SK-N-SH (cell line): ENCODE measurements at regions not wholly inside any gene's neighbourhood (a gene's known extent, or its start where the extent isn't known, plus 50 kb on each side); places are given as distances from the start of the nearest gene placed in this dataset.

Source experiments
- CTCF ChIP-seq: fragments of 200-600 bp; sonication (generic); IDR thresholded peaks from 2 replicates; pipeline ENCODE4 v1.6.1; 2017; ENCODE audit warnings: antibody characterized with exemption, mild to moderate bottlenecking, moderate library complexity
- ELF1 ChIP-seq: IDR thresholded peaks from 2 replicates; pipeline ENCODE4 v1.4.0; 2012
- EP300 ChIP-seq, 2 experiments: IDR thresholded peaks; 2 replicates each; pipeline versions ENCODE4 v1.4.0 to v1.6.1; 2012; ENCODE audit warnings: borderline replicate concordance in 1 of 2, low read depth in 1 of 2, low read length in 1 of 2
- FOXM1 ChIP-seq: IDR thresholded peaks from 2 replicates; pipeline ENCODE4 v1.4.0; 2012; ENCODE audit warnings: low read depth, mild to moderate bottlenecking
- GABPA ChIP-seq: IDR thresholded peaks from 2 replicates; pipeline ENCODE4 v1.4.0; 2012; ENCODE audit warnings: low read depth, mild to moderate bottlenecking
- RXRA ChIP-seq: IDR thresholded peaks from 2 replicates; pipeline ENCODE4 v1.4.0; 2012; ENCODE audit warnings: low read depth, mild to moderate bottlenecking, borderline replicate concordance
- TF ChIP-seq, protein P1 (sequence below): IDR thresholded peaks from 2 replicates; pipeline ENCODE4 v1.6.1; 2012; ENCODE audit warnings: mild to moderate bottlenecking, low read depth, low read length, moderate library complexity

GRCh38 chr4:180900781-180901180 lies 1342.4 kb upstream of the TENM3 start:
- no peak for TF ChIP-seq ELF1
- no peak for TF ChIP-seq EP300 (IDR thresholded peaks at IDR 0.05; ENCODE audit: borderline replicate concordance in 1 of 2, low read depth in 1 of 2, low read length in 1 of 2)
- TF ChIP-seq, protein P1, sequence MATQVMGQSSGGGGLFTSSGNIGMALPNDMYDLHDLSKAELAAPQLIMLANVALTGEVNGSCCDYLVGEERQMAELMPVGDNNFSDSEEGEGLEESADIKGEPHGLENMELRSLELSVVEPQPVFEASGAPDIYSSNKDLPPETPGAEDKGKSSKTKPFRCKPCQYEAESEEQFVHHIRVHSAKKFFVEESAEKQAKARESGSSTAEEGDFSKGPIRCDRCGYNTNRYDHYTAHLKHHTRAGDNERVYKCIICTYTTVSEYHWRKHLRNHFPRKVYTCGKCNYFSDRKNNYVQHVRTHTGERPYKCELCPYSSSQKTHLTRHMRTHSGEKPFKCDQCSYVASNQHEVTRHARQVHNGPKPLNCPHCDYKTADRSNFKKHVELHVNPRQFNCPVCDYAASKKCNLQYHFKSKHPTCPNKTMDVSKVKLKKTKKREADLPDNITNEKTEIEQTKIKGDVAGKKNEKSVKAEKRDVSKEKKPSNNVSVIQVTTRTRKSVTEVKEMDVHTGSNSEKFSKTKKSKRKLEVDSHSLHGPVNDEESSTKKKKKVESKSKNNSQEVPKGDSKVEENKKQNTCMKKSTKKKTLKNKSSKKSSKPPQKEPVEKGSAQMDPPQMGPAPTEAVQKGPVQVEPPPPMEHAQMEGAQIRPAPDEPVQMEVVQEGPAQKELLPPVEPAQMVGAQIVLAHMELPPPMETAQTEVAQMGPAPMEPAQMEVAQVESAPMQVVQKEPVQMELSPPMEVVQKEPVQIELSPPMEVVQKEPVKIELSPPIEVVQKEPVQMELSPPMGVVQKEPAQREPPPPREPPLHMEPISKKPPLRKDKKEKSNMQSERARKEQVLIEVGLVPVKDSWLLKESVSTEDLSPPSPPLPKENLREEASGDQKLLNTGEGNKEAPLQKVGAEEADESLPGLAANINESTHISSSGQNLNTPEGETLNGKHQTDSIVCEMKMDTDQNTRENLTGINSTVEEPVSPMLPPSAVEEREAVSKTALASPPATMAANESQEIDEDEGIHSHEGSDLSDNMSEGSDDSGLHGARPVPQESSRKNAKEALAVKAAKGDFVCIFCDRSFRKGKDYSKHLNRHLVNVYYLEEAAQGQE, result no peak
- TF ChIP-seq FOXM1, result no peak
- no peak for TF ChIP-seq CTCF
- no peak for TF ChIP-seq RXRA
- no peak for TF ChIP-seq GABPA
